DMS79 (cell line): ENCODE measurements at regions not wholly inside any gene's neighbourhood (a gene's known extent, or its start where the extent isn't known, plus 50 kb on each side); places are given as distances from the start of the nearest gene placed in this dataset.

Source experiments
- DNase-seq: peaks from one replicate; lab custom pipeline; 2025; lab: John Stamatoyannopoulos, UW

- DNase-seq = no peak
Measured at GRCh38 chr2:172361360-172361759, 66.0 kb upstream of the ITGA6 start.

GRCh38 chr2:172361840-172362239, 65.5 kb upstream of the ITGA6 start:
- DNase-seq = no peak

GRCh38 chr2:172364261-172364660, 63.1 kb upstream of the ITGA6 start:
- DNase-seq = no peak

GRCh38 chr2:172366596-172367150, 60.7 kb upstream of the ITGA6 start:
- DNase-seq = no peak

GRCh38 chr2:172370821-172371455, 56.4 kb upstream of the ITGA6 start:
- no peak for DNase-seq

GRCh38 chr2:172372436-172372835, 55.0 kb upstream of the ITGA6 start:
- DNase-seq = no peak

- no peak for DNase-seq
Measured at GRCh38 chr2:172373076-172373475, 54.3 kb upstream of the ITGA6 start.

GRCh38 chr2:172373766-172374165, 53.6 kb upstream of the ITGA6 start:
- no peak for DNase-seq

- DNase-seq = no peak
Measured at GRCh38 chr2:172374318-172375240, 52.8 kb upstream of the ITGA6 start.

GRCh38 chr2:172375251-172375650, 52.1 kb upstream of the ITGA6 start:
- no peak for DNase-seq

GRCh38 chr2:172376016-172376415, 51.4 kb upstream of the ITGA6 start:
- DNase-seq = no peak

GRCh38 chr2:172376505-172377125, 50.8 kb upstream of the ITGA6 start:
- DNase-seq = no peak

GRCh38 chr2:172377408-172377807, 50.0 kb upstream of the ITGA6 start:
- DNase-seq = no peak
